ENCODE measurements at regions not wholly inside any gene's neighbourhood (a gene's known extent, or its start where the extent isn't known, plus 50 kb on each side); places are given as distances from the start of the nearest gene placed in this dataset.

GRCh38 chr6:23320471-23321015, 751.2 kb downstream of the HDGFL1 start:
- H3K4me1 ChIP-seq (ENCODE audit: insufficient read depth, low read length), result no peaks in the 10 kb centered on the region
- no peak overlapping the region for H3K56ac ChIP-seq (ENCODE audit: insufficient read length, low read depth, low read length)
- no peak overlapping the region for H2AK5ac ChIP-seq (ENCODE audit: insufficient read length, low read length)
- H4K5ac ChIP-seq (ENCODE audit: insufficient read length, low read depth, low read length), result no peak overlapping the region
- Mint-ChIP-seq H3K4me1 (peaks cover 6% of the 10 kb centered on the region in 2 experiments), H3K27me3 (ENCODE audit: low read depth) (no peaks in the 10 kb centered on the region), H3K4me3 (no peak overlapping the region), H3K27ac (no peak overlapping the region), H3K36me3 (ENCODE audit: insufficient read depth in 1 of 3, low read depth in 3 of 3) (no peaks in the 10 kb centered on the region), H3K9me3 (no peaks in the 10 kb centered on the region; a peak in 1 of 5 replicates)
- TF ChIP-seq, protein P1, sequence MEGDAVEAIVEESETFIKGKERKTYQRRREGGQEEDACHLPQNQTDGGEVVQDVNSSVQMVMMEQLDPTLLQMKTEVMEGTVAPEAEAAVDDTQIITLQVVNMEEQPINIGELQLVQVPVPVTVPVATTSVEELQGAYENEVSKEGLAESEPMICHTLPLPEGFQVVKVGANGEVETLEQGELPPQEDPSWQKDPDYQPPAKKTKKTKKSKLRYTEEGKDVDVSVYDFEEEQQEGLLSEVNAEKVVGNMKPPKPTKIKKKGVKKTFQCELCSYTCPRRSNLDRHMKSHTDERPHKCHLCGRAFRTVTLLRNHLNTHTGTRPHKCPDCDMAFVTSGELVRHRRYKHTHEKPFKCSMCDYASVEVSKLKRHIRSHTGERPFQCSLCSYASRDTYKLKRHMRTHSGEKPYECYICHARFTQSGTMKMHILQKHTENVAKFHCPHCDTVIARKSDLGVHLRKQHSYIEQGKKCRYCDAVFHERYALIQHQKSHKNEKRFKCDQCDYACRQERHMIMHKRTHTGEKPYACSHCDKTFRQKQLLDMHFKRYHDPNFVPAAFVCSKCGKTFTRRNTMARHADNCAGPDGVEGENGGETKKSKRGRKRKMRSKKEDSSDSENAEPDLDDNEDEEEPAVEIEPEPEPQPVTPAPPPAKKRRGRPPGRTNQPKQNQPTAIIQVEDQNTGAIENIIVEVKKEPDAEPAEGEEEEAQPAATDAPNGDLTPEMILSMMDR (conservative IDR thresholded peaks at IDR 0.05), result no peak
- no peaks in the 10 kb centered on the region for H3K9me3 ChIP-seq (ENCODE audit: control insufficient read depth, low read depth, low read length)
- no CpG with 5 or more reads among the region's 2 CpGs for WGBS (ENCODE audit: extremely low coverage, insufficient read length, low lambda C conversion rate)
- H2BK120ac ChIP-seq (ENCODE audit: low read depth, low read length, poor library complexity, severe bottlenecking), result no peak overlapping the region
- no peaks in the 10 kb centered on the region for H3K23me2 ChIP-seq (ENCODE audit: insufficient read length, low read depth, low read length, poor library complexity, severe bottlenecking)
- H3K79me1 ChIP-seq (ENCODE audit: insufficient read depth, low read depth, low read length, poor library complexity, severe bottlenecking), result no peaks in the 10 kb centered on the region
- no peak overlapping the region for H3K14ac ChIP-seq (ENCODE audit: insufficient read depth, low read length)
- no peak overlapping the region for H4K8ac ChIP-seq (replicated peaks; ENCODE audit: insufficient read length, low read depth, low read length)
- no peaks in the 10 kb centered on the region for H3K27me3 ChIP-seq (ENCODE audit: insufficient read depth, low read length)
- H3K27ac ChIP-seq (ENCODE audit: insufficient read length, low read depth, low read length), result no peak overlapping the region
- H3T11ph ChIP-seq (ENCODE audit: low read length), result no peak overlapping the region
- H2BK5ac ChIP-seq (ENCODE audit: insufficient read length, low read length), result no peak overlapping the region
- no peak overlapping the region for H3K9ac ChIP-seq (ENCODE audit: extremely low read depth, insufficient read length, low read length)
- no peak overlapping the region for H2BK12ac ChIP-seq (ENCODE audit: insufficient read length, low read depth, low read length)
- no peak overlapping the region for H2BK15ac ChIP-seq (ENCODE audit: low read depth, low read length)
- H3K4me2 ChIP-seq (ENCODE audit: insufficient read depth, insufficient read length, low read length), result no peak overlapping the region
- no peak overlapping the region for H2BK20ac ChIP-seq (ENCODE audit: low read depth, low read length, poor library complexity, severe bottlenecking)
- no peaks in the 10 kb centered on the region for H3K79me2 ChIP-seq (ENCODE audit: insufficient read depth, low read length)
- H2AFZ ChIP-seq (ENCODE audit: low read length), result no peak overlapping the region
- H3K4ac ChIP-seq (ENCODE audit: low read depth, low read length), result no peak overlapping the region
- DNase-seq, result no peak
- H4K91ac ChIP-seq (ENCODE audit: insufficient read length, low read depth, low read length), result no peak overlapping the region
- no peaks in the 10 kb centered on the region for H4K20me1 ChIP-seq (ENCODE audit: control insufficient read depth, insufficient read depth, insufficient read length)
- H3K23ac ChIP-seq (ENCODE audit: insufficient read length, low read depth, low read length), result no peak overlapping the region
- no peak overlapping the region for H3K18ac ChIP-seq (ENCODE audit: insufficient read length, low read depth, low read length)
